PC-3 (cell line): ENCODE measurements at regions not wholly inside any gene's neighbourhood (a gene's known extent, or its start where the extent isn't known, plus 50 kb on each side); places are given as distances from the start of the nearest gene placed in this dataset.

ENCODE experiments used
- ATAC-seq: fragments of 200-7000 bp; cut with Tn5 transposase; 2 replicates; pipeline ENCODE4 v1.9.1; 2020; ENCODE audit warnings: mild to moderate bottlenecking, moderate library complexity
- BruUV-seq: library from RNA; stranded (reverse); fragments of 400-500 nt; replicated peaks from 2 replicates; lab custom pipeline; 2021; lab: Mats Ljungman, UMichigan
- CTCF ChIA-PET: fragments of 300-600 bp; sonication (Branson Sonifier 250); formaldehyde crosslinking; loops from one replicate; lab custom pipeline; 2022; ENCODE audit warnings: antibody characterized with exemption; lab: Charles Lee
- POLR2A ChIA-PET: fragments of 300-600 bp; sonication (Branson Sonifier 250); formaldehyde crosslinking; loops from one replicate; lab custom pipeline; 2022; ENCODE audit warnings: antibody characterized with exemption; ENCODE audit not compliant: unreplicated experiment; lab: Charles Lee
- DNase-seq: peaks from one replicate; pipeline ENCODE4 v3.0.0-alpha.2; 2015
- H2AFZ ChIP-seq: fragments of 300-600 bp; sonication (generic); 2 replicates; pipeline ENCODE4 v1.6.0; 2016; ENCODE audit warnings: antibody characterized with exemption, low read length
- H3F3A ChIP-seq: fragments of 300-600 bp; sonication (generic); one replicate; pipeline ENCODE4 v1.6.0; 2017; ENCODE audit warnings: antibody characterized with exemption, low read length, control low read depth, mild to moderate bottlenecking; ENCODE audit not compliant: unreplicated experiment
- H3K27ac ChIP-seq: fragments of 300-600 bp; sonication (generic); 2 replicates; pipeline ENCODE4 v1.5.1; 2016; ENCODE audit warnings: mild to moderate bottlenecking, low read length
- H3K27me3 ChIP-seq: fragments of 300-600 bp; sonication (generic); 2 replicates; pipeline ENCODE4 v1.6.1; 2016; ENCODE audit warnings: low read length, mixed read lengths
- H3K36me3 ChIP-seq: fragments of 300-600 bp; sonication (generic); 2 replicates; pipeline ENCODE4 v1.6.1; 2016; ENCODE audit warnings: low read depth, mixed run types, low read length, mixed read lengths
- H3K4me1 ChIP-seq: fragments of 300-600 bp; sonication (generic); 2 replicates; pipeline ENCODE4 v1.5.1; 2016; ENCODE audit warnings: low read length; ENCODE audit not compliant: insufficient read depth
- H3K4me2 ChIP-seq: fragments of 300-600 bp; sonication (generic); 2 replicates; pipeline ENCODE4 v1.6.0; 2016; ENCODE audit warnings: low read length
- H3K4me3 ChIP-seq: fragments of 300-600 bp; sonication (generic); 2 replicates; pipeline ENCODE4 v1.5.1; 2016; ENCODE audit warnings: mild to moderate bottlenecking, low read length, mixed read lengths
- H3K79me2 ChIP-seq: fragments of 300-600 bp; sonication (generic); 2 replicates; pipeline ENCODE4 v1.6.1; 2017; ENCODE audit warnings: low read length, mixed read lengths
- H3K9ac ChIP-seq: fragments of 300-600 bp; sonication (generic); 2 replicates; pipeline ENCODE4 v1.6.0; 2016; ENCODE audit warnings: mild to moderate bottlenecking, low read length
- H3K9me2 ChIP-seq: fragments of 300-600 bp; sonication (generic); replicated peaks from 2 replicates; pipeline ENCODE4 v1.6.1; 2016; ENCODE audit warnings: mixed run types, low read length, mixed read lengths
- H3K9me3 ChIP-seq: fragments of 300-600 bp; sonication (generic); 2 replicates; pipeline ENCODE4 v1.6.1; 2016; ENCODE audit warnings: low read length, mixed read lengths
- H4K20me1 ChIP-seq: fragments of 300-600 bp; sonication (generic); 2 replicates; pipeline ENCODE4 v1.6.1; 2016; ENCODE audit warnings: low read length, mixed read lengths
- EZH2 ChIP-seq: fragments of 300-600 bp; sonication (generic); IDR thresholded peaks from one replicate; pipeline ENCODE4 v1.6.1; 2017; ENCODE audit warnings: antibody characterized with exemption, mild to moderate bottlenecking, low read length; ENCODE audit not compliant: unreplicated experiment
- EZH2phosphoT487 ChIP-seq: fragments of 300-600 bp; sonication (generic); IDR thresholded peaks from 2 replicates; pipeline ENCODE4 v1.6.1; 2018; ENCODE audit warnings: mild to moderate bottlenecking, antibody characterized with exemption, low read length, borderline replicate concordance
- intact Hi-C: fragments of 100-400 bp; cut with micrococcal nuclease; formaldehyde crosslinking; loops from 2 replicates; pipeline ENCODE4 v1.9.0; 2023
- TF ChIP-seq, protein P1 (sequence below): fragments of 300-600 bp; sonication (generic); conservative IDR thresholded peaks from 2 replicates; pipeline ENCODE4 v1.5.1; 2017; ENCODE audit warnings: antibody characterized with exemption, low read depth, mild to moderate bottlenecking, low read length

DNA sequence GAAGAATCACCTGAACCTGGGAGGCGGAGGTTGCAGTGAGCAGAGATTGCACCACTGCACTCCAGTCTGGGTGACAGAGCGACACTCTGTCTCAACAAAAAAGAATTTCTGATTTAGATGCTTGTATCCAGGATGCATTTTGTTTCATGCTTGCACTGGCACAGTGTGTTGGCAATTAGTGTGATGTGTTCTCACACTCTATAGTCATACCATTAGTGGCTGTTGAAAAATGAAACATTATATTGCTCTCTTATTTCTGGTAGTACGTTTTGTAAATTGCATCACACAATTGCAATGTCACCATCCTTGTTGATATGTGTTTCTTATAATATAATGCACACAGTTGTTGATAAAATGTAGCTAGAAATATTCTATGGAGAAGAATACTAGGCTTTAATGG is 51.3 kb upstream of the RMST start:
- ChIA-PET POLR2A (no interaction called here), CTCF (no interaction called here)
- Histone ChIP-seq H3K36me3 (no peaks in the 10 kb centered on the region), H4K20me1 (no peaks in the 10 kb centered on the region), H3K4me3 (no peak overlapping the region), H2AFZ (no peak overlapping the region), H3K27me3 (peaks cover 16% of the 10 kb centered on the region), H3K27ac (no peak overlapping the region), H3K79me2 (no peaks in the 10 kb centered on the region), H3K4me1 (no peaks in the 10 kb centered on the region), H3K9me2 (no peaks in the 10 kb centered on the region), H3K9ac (no peak overlapping the region), H3K4me2 (no peak overlapping the region), H3K9me3 (no peaks in the 10 kb centered on the region), H3F3A (no peaks in the 10 kb centered on the region)
- ATAC-seq (no peak), DNase-seq (no peak)
- BruUV-seq = no TSS peak
- TF ChIP-seq, protein P1, sequence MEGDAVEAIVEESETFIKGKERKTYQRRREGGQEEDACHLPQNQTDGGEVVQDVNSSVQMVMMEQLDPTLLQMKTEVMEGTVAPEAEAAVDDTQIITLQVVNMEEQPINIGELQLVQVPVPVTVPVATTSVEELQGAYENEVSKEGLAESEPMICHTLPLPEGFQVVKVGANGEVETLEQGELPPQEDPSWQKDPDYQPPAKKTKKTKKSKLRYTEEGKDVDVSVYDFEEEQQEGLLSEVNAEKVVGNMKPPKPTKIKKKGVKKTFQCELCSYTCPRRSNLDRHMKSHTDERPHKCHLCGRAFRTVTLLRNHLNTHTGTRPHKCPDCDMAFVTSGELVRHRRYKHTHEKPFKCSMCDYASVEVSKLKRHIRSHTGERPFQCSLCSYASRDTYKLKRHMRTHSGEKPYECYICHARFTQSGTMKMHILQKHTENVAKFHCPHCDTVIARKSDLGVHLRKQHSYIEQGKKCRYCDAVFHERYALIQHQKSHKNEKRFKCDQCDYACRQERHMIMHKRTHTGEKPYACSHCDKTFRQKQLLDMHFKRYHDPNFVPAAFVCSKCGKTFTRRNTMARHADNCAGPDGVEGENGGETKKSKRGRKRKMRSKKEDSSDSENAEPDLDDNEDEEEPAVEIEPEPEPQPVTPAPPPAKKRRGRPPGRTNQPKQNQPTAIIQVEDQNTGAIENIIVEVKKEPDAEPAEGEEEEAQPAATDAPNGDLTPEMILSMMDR = no peak
- no peak for TF ChIP-seq EZH2phosphoT487
- no peak for TF ChIP-seq EZH2
- intact Hi-C loops = no loop called here
